ENCODE measurements at regions not wholly inside any gene's neighbourhood (a gene's known extent, or its start where the extent isn't known, plus 50 kb on each side); places are given as distances from the start of the nearest gene placed in this dataset.
"Not testable (repeated sequence)": the region's sequence is repeated elsewhere in the genome, so short reads cannot be mapped to it uniquely, and the experiment has no call there.

DNA sequence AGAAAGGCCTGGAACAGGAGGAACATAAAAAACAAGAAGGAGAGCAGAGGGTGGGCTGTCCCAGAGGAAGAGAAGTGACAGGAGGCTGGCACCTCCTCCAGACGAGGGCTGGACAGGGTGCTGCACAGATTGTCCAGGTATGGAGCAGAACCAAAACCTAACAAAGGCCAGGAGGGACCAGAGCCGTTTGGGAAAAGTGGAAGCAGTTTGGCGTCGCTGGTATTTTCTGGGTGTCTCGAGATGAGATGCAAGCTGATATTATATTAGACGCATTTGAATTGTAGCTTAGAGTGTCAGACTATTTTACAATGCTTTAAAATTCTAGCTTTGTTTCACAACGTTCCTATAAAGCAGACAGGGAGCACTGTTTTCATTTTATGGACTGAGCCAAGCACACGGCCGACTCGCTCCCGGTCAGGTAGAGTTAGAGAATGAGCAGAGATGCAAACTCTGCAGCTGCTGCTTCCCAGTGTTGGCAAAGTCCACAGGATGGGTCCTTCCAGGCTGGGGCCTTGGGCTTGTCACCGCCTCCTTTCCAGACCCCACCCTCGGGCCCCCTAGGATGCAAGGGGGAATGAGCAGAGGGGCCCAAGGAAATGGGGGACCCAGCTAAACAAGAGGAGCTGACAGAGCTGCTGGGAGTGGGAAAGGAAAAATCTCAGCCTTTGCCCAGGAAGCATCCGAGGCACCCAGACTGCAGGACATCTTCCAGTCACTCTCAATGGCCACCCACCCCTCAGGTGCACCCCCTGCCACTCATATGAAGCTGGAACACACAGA lies 60.8 kb upstream of the TMPRSS2 start:
- no peak overlapping the region for H3K4me3 ChIP-seq (ENCODE audit: low read length)
- peaks cover 7% of the 10 kb centered on the region for H3K27me3 ChIP-seq (ENCODE audit: control insufficient read depth, insufficient read depth, low read length)
- H3K36me3 ChIP-seq (ENCODE audit: control insufficient read depth, insufficient read depth, low read length) = no peaks in the 10 kb centered on the region

DNA sequence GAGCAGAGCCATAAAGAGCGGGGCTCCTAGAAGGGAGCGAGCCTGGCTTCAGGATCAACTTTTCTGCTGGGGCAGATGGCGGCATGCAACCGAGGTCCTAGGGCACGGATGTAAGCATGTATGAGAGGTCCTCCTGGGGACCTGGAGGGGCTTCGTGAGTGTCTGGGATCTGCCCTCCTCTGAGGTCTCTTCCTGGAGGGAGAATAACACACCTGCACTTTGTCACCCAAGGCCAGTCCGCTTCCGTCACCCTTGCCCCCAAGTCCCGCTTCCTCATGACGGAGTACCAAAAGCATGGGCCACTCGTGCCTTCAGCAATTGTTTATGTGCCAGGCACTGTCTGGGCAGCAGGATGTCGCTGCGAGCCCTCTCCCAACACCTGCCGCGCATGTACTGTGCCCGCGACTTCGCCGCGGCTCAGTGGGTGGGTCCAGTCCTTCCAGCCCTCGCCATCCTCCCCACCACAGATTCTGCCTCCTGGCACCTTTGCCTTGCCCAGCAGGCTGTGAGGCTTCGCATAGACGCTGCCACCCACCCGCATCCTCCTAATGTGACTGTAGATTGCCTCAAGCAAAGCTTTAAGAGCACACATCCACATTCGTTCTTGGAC lies 60.0 kb upstream of the TMPRSS2 start:
- DNase-seq = no peak
- WGBS (ENCODE audit: insufficient coverage) = 81% methylated on average over 20 of the region's 25 CpGs
- H3K36me3 ChIP-seq (ENCODE audit: control insufficient read depth, insufficient read depth, low read length) = no peaks in the 10 kb centered on the region
- peaks cover 7% of the 10 kb centered on the region for H3K27me3 ChIP-seq (ENCODE audit: control insufficient read depth, insufficient read depth, low read length)
- H3K9me3 ChIP-seq (replicated peaks; ENCODE audit: control insufficient read depth, low read depth, low read length) = no peaks in the 10 kb centered on the region
- no peak overlapping the region for H3K27ac ChIP-seq (ENCODE audit: low read length)
- H3K4me1 ChIP-seq (ENCODE audit: control insufficient read depth, insufficient read depth, low read length) = no peaks in the 10 kb centered on the region
- no peak overlapping the region for H3K4me3 ChIP-seq (ENCODE audit: low read length)

More for the DNA sequence above, 60.8 kb upstream of the TMPRSS2 start:
- Histone ChIP-seq H3K27ac (ENCODE audit: low read length) (no peak overlapping the region), H3K9me3 (replicated peaks; ENCODE audit: control insufficient read depth, low read depth, low read length) (no peaks in the 10 kb centered on the region), H3K4me1 (ENCODE audit: control insufficient read depth, insufficient read depth, low read length) (no peaks in the 10 kb centered on the region)
- 40% methylated on average over 1 of the region's 14 CpGs for WGBS (ENCODE audit: insufficient coverage)
- no peak for DNase-seq

DNA sequence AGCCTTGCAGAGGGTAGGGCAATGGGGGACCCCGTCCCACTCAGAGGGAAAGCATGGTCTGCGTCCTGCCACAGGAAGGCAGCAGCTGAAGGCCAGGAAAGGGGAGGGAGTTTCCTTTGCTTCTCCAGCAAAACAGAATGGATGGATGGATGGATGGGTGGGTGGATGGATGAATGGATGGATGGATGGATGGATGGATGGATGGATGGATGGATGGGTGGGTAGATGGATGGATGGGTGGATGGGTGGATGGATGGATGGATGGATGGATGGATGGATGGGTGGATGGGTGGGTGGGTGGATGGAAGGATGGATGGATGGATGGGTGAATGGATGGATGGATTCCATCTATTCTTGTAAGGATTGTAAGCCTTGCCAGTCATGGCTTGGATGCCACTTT lies 59.3 kb upstream of the TMPRSS2 start:
- H3K36me3 ChIP-seq (ENCODE audit: control insufficient read depth, insufficient read depth, low read length); H3K9me3 ChIP-seq (replicated peaks; ENCODE audit: control insufficient read depth, low read depth, low read length); H3K27ac ChIP-seq (ENCODE audit: low read length); H3K4me1 ChIP-seq (ENCODE audit: control insufficient read depth, insufficient read depth, low read length); DNase-seq; H3K27me3 ChIP-seq (ENCODE audit: control insufficient read depth, insufficient read depth, low read length); H3K4me3 ChIP-seq (ENCODE audit: low read length): not testable (repeated sequence)
- WGBS (ENCODE audit: insufficient coverage) = 83% methylated on average over 2 of the region's 2 CpGs

DNA sequence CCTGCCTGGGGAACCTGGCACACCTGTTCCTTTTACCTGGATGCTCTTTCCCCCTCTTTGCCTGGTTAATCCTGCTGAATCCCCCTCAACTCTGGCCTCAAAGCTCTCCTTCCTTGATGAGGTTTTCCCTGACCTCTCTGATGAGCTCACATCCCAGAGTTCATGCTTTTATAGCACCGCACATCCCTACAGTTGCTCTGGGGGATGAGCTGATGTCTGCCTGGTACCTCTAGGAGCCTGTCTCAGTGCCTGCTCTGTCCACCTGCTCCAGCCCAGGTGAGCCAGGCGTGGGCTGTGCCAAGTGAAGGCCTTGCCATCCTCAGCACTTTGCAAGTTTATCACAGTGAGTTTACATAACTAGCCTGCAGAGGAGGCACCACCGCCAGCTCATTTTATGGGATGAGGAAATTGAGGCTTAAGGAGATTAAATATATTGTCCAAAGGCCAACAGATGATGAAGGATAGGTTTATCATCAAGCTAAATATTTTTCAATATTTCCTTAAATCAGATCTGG lies 58.6 kb upstream of the TMPRSS2 start:
- Histone ChIP-seq H3K36me3 (ENCODE audit: control insufficient read depth, insufficient read depth, low read length) (no peaks in the 10 kb centered on the region), H3K4me3 (ENCODE audit: low read length) (no peak overlapping the region), H3K27ac (ENCODE audit: low read length) (no peak overlapping the region), H3K4me1 (ENCODE audit: control insufficient read depth, insufficient read depth, low read length) (no peaks in the 10 kb centered on the region), H3K27me3 (ENCODE audit: control insufficient read depth, insufficient read depth, low read length) (peaks cover 7% of the 10 kb centered on the region), H3K9me3 (replicated peaks; ENCODE audit: control insufficient read depth, low read depth, low read length) (no peaks in the 10 kb centered on the region)
- no peak for DNase-seq
- 92% methylated on average over 1 of the region's 3 CpGs for WGBS (ENCODE audit: insufficient coverage)

- H3K27ac ChIP-seq (ENCODE audit: low read length) = no peak overlapping the region
- no peak for DNase-seq
- WGBS (ENCODE audit: insufficient coverage) = 30% methylated on average over 2 of the region's 11 CpGs
Measured at GRCh38 chr21:41565550-41565949, 57.6 kb upstream of the TMPRSS2 start.

DNA sequence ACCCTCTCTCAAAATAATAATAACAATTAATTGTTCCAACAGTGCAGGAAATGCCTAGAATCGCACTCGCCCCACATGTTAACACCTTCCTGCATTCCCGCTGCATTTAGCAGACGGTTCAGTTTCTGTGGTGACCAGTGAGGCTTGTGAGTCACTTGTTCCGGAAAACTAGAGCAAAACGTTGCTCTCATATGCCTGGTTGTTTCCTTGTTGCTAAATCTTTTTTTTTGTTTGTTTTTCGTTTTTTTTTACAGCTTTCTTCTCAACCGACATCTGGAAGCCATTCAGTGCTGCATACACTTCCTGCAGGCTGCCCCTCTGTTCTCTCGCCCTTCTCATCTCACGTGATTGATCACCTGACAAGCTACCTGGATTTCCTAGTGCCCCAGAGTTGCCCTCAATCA lies 56.9 kb upstream of the TMPRSS2 start:
- Histone ChIP-seq H3K27ac (ENCODE audit: low read length) (no peak overlapping the region), H3K36me3 (ENCODE audit: control insufficient read depth, insufficient read depth, low read length) (no peaks in the 10 kb centered on the region), H3K4me1 (ENCODE audit: control insufficient read depth, insufficient read depth, low read length) (no peaks in the 10 kb centered on the region), H3K9me3 (replicated peaks; ENCODE audit: control insufficient read depth, low read depth, low read length) (no peaks in the 10 kb centered on the region), H3K27me3 (ENCODE audit: control insufficient read depth, insufficient read depth, low read length) (peaks cover 7% of the 10 kb centered on the region), H3K4me3 (ENCODE audit: low read length) (no peak overlapping the region)
- 19% methylated on average over 9 of the region's 10 CpGs for WGBS (ENCODE audit: insufficient coverage)
- DNase-seq = peak; percentile 46

More at GRCh38 chr21:41565550-41565949, 57.6 kb upstream of the TMPRSS2 start:
- Histone ChIP-seq H3K36me3 (ENCODE audit: control insufficient read depth, insufficient read depth, low read length) (no peaks in the 10 kb centered on the region), H3K4me3 (ENCODE audit: low read length) (no peak overlapping the region), H3K27me3 (ENCODE audit: control insufficient read depth, insufficient read depth, low read length) (peaks cover 7% of the 10 kb centered on the region), H3K9me3 (replicated peaks; ENCODE audit: control insufficient read depth, low read depth, low read length) (no peaks in the 10 kb centered on the region), H3K4me1 (ENCODE audit: control insufficient read depth, insufficient read depth, low read length) (no peaks in the 10 kb centered on the region)

GRCh38 chr21:41562101-41563000 lies 54.4 kb upstream of the TMPRSS2 start:
- Histone ChIP-seq H3K4me3 (ENCODE audit: low read length) (no peak overlapping the region), H3K36me3 (ENCODE audit: control insufficient read depth, insufficient read depth, low read length) (no peaks in the 10 kb centered on the region), H3K9me3 (replicated peaks; ENCODE audit: control insufficient read depth, low read depth, low read length) (no peaks in the 10 kb centered on the region), H3K27me3 (ENCODE audit: control insufficient read depth, insufficient read depth, low read length) (peaks cover 9% of the 10 kb centered on the region), H3K4me1 (ENCODE audit: control insufficient read depth, insufficient read depth, low read length) (no peaks in the 10 kb centered on the region), H3K27ac (ENCODE audit: low read length) (no peak overlapping the region)
- DNase-seq = peak; percentile 7
- 67% methylated on average over 21 of the region's 26 CpGs for WGBS (ENCODE audit: insufficient coverage)

- H3K4me1 ChIP-seq (ENCODE audit: control insufficient read depth, insufficient read depth, low read length) = no peaks in the 10 kb centered on the region
- no peak for DNase-seq
- H3K27ac ChIP-seq (ENCODE audit: low read length) = no peak overlapping the region
- no peak overlapping the region for H3K4me3 ChIP-seq (ENCODE audit: low read length)
- H3K27me3 ChIP-seq (ENCODE audit: control insufficient read depth, insufficient read depth, low read length) = peaks cover 12% of the 10 kb centered on the region
- H3K9me3 ChIP-seq (replicated peaks; ENCODE audit: control insufficient read depth, low read depth, low read length) = no peaks in the 10 kb centered on the region
- no peaks in the 10 kb centered on the region for H3K36me3 ChIP-seq (ENCODE audit: control insufficient read depth, insufficient read depth, low read length)
- WGBS (ENCODE audit: insufficient coverage) = 75% methylated on average over 2 of the region's 4 CpGs
Measured at GRCh38 chr21:41561701-41562100, 53.7 kb upstream of the TMPRSS2 start.

- no peaks in the 10 kb centered on the region for H3K36me3 ChIP-seq (ENCODE audit: control insufficient read depth, insufficient read depth, low read length)
- no peak overlapping the region for H3K4me3 ChIP-seq (ENCODE audit: low read length)
- no peak for DNase-seq
- H3K27me3 ChIP-seq (ENCODE audit: control insufficient read depth, insufficient read depth, low read length) = peaks cover 10% of the 10 kb centered on the region
- WGBS (ENCODE audit: insufficient coverage) = 72% methylated on average over 8 of the region's 9 CpGs
- no peak overlapping the region for H3K27ac ChIP-seq (ENCODE audit: low read length)
- no peaks in the 10 kb centered on the region for H3K4me1 ChIP-seq (ENCODE audit: control insufficient read depth, insufficient read depth, low read length)
- no peaks in the 10 kb centered on the region for H3K9me3 ChIP-seq (replicated peaks; ENCODE audit: control insufficient read depth, low read depth, low read length)
Measured at GRCh38 chr21:41560661-41561158, 52.8 kb upstream of the TMPRSS2 start.
